ENCODE measurements at regions not wholly inside any gene's neighbourhood (a gene's known extent, or its start where the extent isn't known, plus 50 kb on each side); places are given as distances from the start of the nearest gene placed in this dataset.

GRCh38 chr11:29135504-29135903 is 881.3 kb downstream of the KCNA4 start:
- ATAC-seq, result no peak

GRCh38 chr11:29131055-29131454 is 885.8 kb downstream of the KCNA4 start:
- DNase-seq, result no peak
- H3K9me3 ChIP-seq, result no peaks in the 10 kb centered on the region
- no peaks in the 10 kb centered on the region for H3K4me1 ChIP-seq
- no peaks in the 10 kb centered on the region for H3K36me3 ChIP-seq
- no peaks in the 10 kb centered on the region for H3K27me3 ChIP-seq
- intact Hi-C loops (cut with DNase I), result no loop called here
- H3K27ac ChIP-seq, result no peak overlapping the region
- TF ChIP-seq CTCF (IDR thresholded peaks at IDR 0.05), result no peak
- H3K4me3 ChIP-seq, result no peak overlapping the region
- ATAC-seq, result no peak

More at GRCh38 chr11:29135504-29135903, 881.3 kb downstream of the KCNA4 start:
- H3K4me1 ChIP-seq, result no peaks in the 10 kb centered on the region
- H3K27ac ChIP-seq, result no peak overlapping the region
- H3K27me3 ChIP-seq, result no peaks in the 10 kb centered on the region
- no peaks in the 10 kb centered on the region for H3K9me3 ChIP-seq
- TF ChIP-seq CTCF (IDR thresholded peaks at IDR 0.05), result no peak
- H3K4me3 ChIP-seq, result no peak overlapping the region
- intact Hi-C loops (cut with DNase I), result no loop called here
- DNase-seq, result no peak
- no peaks in the 10 kb centered on the region for H3K36me3 ChIP-seq

- intact Hi-C loops (cut with DNase I), result no loop called here
- no peak for TF ChIP-seq CTCF (IDR thresholded peaks at IDR 0.05)
- Histone ChIP-seq H3K9me3 (no peaks in the 10 kb centered on the region), H3K36me3 (no peaks in the 10 kb centered on the region), H3K4me1 (no peaks in the 10 kb centered on the region), H3K27ac (no peak overlapping the region), H3K4me3 (no peak overlapping the region), H3K27me3 (no peaks in the 10 kb centered on the region)
- ATAC-seq (no peak), DNase-seq (no peak)
These were observed 887.0 kb downstream of the KCNA4 start for GRCh38 chr11:29129844-29130243.

GRCh38 chr11:29127461-29127860 is 889.4 kb downstream of the KCNA4 start:
- ATAC-seq, result no peak
- H3K4me1 ChIP-seq, result no peaks in the 10 kb centered on the region
- no peaks in the 10 kb centered on the region for H3K27me3 ChIP-seq
- intact Hi-C loops (cut with DNase I), result no loop called here
- no peaks in the 10 kb centered on the region for H3K9me3 ChIP-seq
- no peaks in the 10 kb centered on the region for H3K36me3 ChIP-seq
- no peak overlapping the region for H3K27ac ChIP-seq
- no peak for TF ChIP-seq CTCF (IDR thresholded peaks at IDR 0.05)
- DNase-seq, result no peak
- no peak overlapping the region for H3K4me3 ChIP-seq

- H3K36me3 ChIP-seq, result no peaks in the 10 kb centered on the region
- no peaks in the 10 kb centered on the region for H3K27me3 ChIP-seq
- H3K27ac ChIP-seq, result no peak overlapping the region
- ATAC-seq (no peak), DNase-seq (no peak)
- TF ChIP-seq CTCF (IDR thresholded peaks at IDR 0.05), result no peak
- no peak overlapping the region for H3K4me3 ChIP-seq
- H3K9me3 ChIP-seq, result no peaks in the 10 kb centered on the region
- no peaks in the 10 kb centered on the region for H3K4me1 ChIP-seq
- intact Hi-C loops (cut with DNase I), result no loop called here
These were observed 891.2 kb downstream of the KCNA4 start for GRCh38 chr11:29125606-29126005.

Measured in left lung (tissue), 4 donors.